Omental fat pad (tissue), 3 donors: ENCODE measurements at regions not wholly inside any gene's neighbourhood (a gene's known extent, or its start where the extent isn't known, plus 50 kb on each side); places are given as distances from the start of the nearest gene placed in this dataset.

Experiments used
- ATAC-seq: fragments of 150-250 bp; one replicate; pipeline ENCODE4 v1.9.1; 2016; ENCODE audit warnings: mild to moderate bottlenecking, moderate library complexity; ENCODE audit not compliant: low FRiP score
- DNase-seq: peaks from one replicate; pipeline ENCODE4 v3.0.0-alpha.2; 2019; ENCODE audit warnings: low spot score
- TF ChIP-seq, protein P1 (sequence below), 3 donors: fragments of 450-650 bp; IDR thresholded peaks; one replicate each; pipeline ENCODE4 v1.5.1; 2016 to 2017; ENCODE audit warnings: antibody characterized with exemption in 3 of 3, mild to moderate bottlenecking in 3 of 3, moderate library complexity in 2 of 3

DNA sequence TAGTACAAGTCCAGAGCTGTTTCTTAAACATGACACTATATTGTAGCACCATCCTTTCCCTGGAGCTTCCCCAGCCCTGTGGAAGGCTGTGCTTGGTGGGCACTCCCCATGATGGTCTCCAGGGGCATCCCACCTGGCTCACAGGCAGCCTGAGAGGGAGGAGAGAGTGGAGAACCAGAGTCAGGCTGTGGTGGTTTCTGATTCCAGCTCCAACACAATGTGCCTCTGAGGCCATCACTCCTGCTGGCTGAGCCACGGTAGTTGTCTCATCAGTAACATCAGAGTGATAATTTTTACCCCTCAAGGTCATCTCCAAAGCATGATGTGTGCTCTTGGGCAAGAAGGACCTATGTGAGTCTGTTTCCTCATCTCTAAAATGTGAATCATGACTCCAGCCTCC, 398.0 kb downstream of the CDK5RAP2 start:
- DNase-seq (no peak), ATAC-seq (no peak)
- TF ChIP-seq, protein P1, sequence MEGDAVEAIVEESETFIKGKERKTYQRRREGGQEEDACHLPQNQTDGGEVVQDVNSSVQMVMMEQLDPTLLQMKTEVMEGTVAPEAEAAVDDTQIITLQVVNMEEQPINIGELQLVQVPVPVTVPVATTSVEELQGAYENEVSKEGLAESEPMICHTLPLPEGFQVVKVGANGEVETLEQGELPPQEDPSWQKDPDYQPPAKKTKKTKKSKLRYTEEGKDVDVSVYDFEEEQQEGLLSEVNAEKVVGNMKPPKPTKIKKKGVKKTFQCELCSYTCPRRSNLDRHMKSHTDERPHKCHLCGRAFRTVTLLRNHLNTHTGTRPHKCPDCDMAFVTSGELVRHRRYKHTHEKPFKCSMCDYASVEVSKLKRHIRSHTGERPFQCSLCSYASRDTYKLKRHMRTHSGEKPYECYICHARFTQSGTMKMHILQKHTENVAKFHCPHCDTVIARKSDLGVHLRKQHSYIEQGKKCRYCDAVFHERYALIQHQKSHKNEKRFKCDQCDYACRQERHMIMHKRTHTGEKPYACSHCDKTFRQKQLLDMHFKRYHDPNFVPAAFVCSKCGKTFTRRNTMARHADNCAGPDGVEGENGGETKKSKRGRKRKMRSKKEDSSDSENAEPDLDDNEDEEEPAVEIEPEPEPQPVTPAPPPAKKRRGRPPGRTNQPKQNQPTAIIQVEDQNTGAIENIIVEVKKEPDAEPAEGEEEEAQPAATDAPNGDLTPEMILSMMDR (IDR thresholded peaks at IDR 0.05): no peak

DNA sequence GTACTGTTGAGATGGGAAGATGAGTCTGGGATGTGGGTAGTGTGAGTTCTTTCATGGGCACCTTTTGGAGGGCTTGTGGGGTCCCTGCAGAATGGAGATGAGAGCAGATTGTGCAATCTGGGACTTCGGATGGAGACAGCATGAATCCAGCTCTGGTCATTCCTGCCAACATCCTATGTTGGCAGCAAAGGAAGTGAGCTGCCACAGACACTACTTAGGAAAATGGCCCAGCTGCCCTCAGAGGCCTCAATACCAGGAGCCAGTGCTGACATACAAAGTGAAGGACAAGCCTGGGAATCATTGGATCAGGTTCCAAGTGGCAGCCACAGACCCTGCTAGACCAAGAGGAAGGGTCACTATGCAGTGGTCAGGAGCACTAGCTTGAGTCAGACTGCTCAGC, 402.8 kb downstream of the CDK5RAP2 start:
- TF ChIP-seq, protein P1 (IDR thresholded peaks at IDR 0.05): no peak
- DNase-seq: no peak
- ATAC-seq: no peak

DNA sequence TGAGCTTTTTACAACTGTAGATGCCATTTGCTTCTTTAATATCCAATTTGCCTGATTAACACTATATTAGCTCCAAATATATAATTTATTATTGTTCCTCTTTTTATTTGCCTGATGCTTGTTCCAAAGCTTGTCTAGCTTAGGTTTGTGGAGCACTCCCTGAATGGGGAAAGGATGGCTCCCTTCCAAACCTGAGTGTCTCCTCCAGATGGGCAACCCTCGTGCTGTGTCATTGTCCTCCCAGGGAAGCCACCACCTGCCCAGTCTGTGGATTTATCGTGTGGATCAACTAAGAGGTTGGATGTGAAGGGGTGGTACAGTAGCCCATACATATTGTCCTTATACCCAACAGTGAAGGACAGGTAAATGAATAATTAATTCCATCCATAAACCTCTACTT, 404.9 kb downstream of the CDK5RAP2 start:
- DNase-seq (no peak), ATAC-seq (no peak)
- TF ChIP-seq, protein P1 (IDR thresholded peaks at IDR 0.05): no peak

DNA sequence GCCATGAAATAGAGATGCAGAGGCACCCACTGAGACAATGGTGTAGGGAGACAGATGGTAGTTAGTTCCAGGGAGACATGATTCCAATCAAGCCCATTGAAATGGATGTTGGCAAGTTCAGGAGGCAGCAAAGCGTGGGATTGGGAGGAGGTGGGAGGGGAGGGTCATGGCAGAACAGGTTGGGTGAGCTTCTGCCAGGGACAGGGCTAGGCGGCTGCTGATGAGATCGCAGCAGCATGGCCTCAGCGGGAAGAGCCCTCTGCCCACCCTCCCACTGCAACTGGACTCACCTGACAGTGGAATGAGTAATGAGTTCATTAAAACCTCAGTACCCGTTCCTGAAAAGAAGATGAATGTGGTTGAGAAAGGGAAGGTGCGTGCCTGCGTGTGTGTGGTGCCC, 418.2 kb downstream of the CDK5RAP2 start:
- TF ChIP-seq, protein P1 (IDR thresholded peaks at IDR 0.05): no peak
- DNase-seq (no peak), ATAC-seq (no peak)

DNA sequence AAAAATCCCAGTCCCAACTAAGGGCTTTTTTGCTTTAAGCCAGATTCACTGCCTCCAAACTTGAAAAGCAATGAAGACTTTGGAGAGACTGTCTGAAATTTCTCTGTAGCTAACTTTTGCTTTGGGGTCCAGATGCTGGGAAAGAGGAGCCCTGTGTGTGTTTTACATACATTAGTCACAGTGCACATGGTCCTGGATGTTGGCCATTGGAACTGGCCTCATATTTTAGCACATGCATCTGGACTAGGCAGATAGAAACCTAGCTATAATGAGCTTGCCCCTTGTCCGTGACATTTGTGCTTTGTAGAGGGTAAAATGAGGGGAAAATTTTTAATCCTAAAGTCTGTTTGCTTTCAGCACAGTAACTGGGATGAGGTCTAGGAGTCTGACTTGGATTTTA, 421.7 kb downstream of the CDK5RAP2 start:
- TF ChIP-seq, protein P1 (IDR thresholded peaks at IDR 0.05): no peak
- ATAC-seq (no peak), DNase-seq (no peak)

DNA sequence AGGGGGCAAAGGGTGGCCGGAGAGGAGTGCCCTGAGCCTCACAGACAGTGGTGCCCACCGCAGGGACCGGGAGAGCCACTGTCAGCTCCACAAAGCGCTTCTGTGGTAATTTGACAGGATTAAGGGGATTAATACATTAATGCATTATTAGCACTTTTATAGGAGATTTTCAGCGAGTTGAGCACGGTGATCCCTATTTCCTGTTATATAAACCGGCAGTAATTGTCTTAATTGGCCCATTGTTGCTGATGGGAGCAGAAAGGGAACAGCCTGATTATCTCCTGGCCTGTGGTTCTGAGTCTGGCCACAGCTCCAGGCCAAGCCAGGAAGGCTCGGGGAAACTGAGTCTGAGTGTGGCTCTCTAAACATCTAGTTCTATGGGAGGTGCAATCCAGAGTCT, 423.6 kb downstream of the CDK5RAP2 start:
- TF ChIP-seq, protein P1 (IDR thresholded peaks at IDR 0.05): no peak
- ATAC-seq (no peak), DNase-seq (no peak)

DNA sequence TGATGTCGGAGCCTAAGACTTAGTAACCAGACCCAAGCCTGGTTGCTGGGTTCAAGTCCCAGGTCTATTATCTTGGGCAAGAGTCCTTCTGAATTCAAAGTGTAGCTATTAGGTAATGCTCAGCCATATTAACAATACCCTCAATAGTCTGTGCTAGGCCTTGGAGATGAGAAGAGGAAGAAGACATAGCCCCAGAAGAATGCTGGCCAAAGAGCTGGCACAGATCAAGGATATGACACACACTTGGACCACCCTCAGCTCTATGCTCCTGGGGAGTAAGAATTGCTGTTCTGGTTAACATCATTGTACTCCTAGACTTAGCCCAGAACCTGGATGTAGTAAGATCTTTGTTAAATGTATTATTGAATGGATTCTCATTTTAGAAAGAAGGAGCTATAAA, 426.7 kb downstream of the CDK5RAP2 start:
- ATAC-seq (no peak), DNase-seq (no peak)
- TF ChIP-seq, protein P1 (IDR thresholded peaks at IDR 0.05): no peak
